ENCODE measurements at regions not wholly inside any gene's neighbourhood (a gene's known extent, or its start where the extent isn't known, plus 50 kb on each side); places are given as distances from the start of the nearest gene placed in this dataset.
"Not testable (repeated sequence)": the region's sequence is repeated elsewhere in the genome, so short reads cannot be mapped to it uniquely, and the experiment has no call there.

DNA sequence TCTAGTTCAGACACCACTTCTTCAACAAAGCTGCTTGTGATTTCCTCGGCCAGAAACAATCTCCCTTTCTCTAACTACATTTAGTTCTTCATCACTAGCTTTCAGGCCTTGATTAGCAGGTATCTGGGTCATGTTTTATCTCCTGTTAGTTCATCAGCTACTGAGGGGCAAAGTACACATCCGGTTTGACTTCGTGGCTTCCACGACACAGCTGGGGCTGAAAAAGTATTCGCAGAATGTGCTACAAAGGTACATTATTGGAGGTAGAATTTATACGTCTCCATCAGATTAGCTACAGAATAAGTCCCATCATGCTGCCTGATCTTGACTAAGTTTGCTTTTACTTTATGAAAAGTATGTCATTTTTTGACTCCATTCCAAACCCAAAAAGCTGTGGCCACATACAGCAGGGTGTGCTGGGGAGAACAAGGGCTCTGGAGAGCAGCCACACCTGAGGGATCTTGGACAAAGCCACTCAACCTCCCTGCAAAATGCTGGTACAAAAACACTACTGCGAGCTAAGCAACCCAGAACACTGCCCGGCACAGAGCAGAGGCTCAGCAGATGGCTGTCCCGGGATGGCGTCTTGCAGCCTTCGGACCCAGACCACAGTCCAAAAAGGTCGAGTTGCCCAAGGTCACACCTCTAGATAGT lies 158.9 kb upstream of the PRKX start:
- DNase-seq (ENCODE audit: low spot score); intact Hi-C loops (cut with DNase I): not testable (repeated sequence)

- DNase-seq (ENCODE audit: low spot score); intact Hi-C loops (cut with DNase I): not testable (repeated sequence)
These were observed 153.8 kb upstream of the PRKX start for GRCh38 chrX:3867067-3867831.

DNA sequence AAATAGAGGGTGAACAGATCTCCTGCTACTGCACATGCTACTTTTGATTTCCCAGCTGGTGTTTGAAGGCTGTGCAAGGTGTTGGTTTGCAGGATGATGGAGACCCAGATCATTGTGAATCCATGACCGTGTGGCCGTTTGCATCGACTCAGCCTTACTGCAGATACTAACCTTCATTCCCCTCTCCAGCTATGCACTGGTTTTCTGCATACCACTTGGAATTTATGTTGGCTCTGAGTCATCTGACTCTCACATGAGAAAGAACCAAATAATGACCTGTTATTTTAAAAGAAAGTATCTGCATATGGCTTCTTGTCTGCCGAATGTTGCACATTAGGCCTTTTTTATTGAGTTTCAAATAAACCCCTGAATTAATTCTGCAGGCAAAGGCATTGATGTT lies 144.9 kb upstream of the PRKX start:
- intact Hi-C loops (cut with DNase I); DNase-seq (ENCODE audit: low spot score): not testable (repeated sequence)

- intact Hi-C loops (cut with DNase I); DNase-seq (ENCODE audit: low spot score): not testable (repeated sequence)
These were observed 130.2 kb upstream of the PRKX start for GRCh38 chrX:3843522-3844145.

DNA sequence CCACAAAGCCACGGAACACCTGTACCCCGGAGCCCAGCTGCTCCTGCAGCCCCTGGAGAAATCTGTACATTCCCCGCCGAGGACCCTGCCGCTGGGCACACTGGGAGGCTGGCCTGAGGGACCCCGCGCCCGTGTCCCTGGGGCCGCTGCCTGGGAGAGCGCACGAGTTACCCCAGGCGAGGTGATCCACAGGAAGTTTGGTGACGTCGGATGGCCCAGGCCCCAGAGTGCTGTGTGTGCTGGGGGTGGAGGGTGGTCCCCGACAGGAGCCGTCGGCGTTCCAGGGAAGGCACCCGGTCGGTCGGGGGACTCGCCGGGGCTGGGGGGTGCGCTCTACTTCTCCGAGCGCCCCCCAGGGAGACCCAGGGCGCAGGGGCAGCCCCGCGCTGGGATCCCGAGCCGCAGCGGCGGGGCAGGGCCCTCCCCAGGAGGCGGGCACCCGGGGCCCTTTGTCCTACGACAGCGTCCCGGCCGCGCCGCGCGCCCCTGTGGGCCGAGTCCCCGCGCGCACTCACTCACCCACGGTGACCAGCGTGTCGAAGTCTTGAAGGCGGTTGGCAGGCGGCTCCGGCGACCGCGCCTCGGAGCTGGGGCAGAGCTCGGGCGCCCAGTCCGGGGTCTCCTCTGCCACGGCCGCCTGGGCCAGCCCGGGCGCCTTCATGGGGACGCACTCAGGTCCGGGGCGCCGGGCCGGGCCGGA lies 129.5 kb upstream of the PRKX start:
- DNase-seq (ENCODE audit: low spot score); intact Hi-C loops (cut with DNase I): not testable (repeated sequence)

DNA sequence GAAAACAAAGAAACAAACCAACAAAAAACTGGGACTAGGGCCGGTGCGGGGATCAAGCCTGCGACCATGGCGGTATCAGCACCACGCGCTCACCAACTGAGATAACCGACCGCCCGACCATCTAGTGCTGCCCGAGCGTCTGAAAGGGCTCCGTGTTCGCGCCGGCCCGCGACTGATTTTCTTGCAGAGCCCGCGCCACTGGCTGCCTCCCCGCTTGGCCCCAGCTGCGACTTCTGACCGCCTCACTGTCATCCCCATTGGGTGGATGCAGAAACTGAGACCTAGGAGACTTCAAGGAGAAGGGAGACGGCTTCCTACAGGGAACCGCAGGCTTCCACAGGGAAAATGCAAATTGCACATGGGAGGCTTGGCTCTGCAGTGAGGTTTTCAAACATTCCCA lies 125.3 kb upstream of the PRKX start:
- intact Hi-C loops (cut with DNase I); DNase-seq (ENCODE audit: low spot score): not testable (repeated sequence)

GRCh38 chrX:3837958-3838643 lies 124.7 kb upstream of the PRKX start:
- intact Hi-C loops (cut with DNase I) = not testable (repeated sequence)

GRCh38 chrX:3837211-3837610 lies 123.8 kb upstream of the PRKX start:
- DNase-seq (ENCODE audit: low spot score); intact Hi-C loops (cut with DNase I): not testable (repeated sequence)

More at GRCh38 chrX:3837958-3838643, 124.7 kb upstream of the PRKX start:
- not testable (repeated sequence) for DNase-seq (ENCODE audit: low spot score)

DNA sequence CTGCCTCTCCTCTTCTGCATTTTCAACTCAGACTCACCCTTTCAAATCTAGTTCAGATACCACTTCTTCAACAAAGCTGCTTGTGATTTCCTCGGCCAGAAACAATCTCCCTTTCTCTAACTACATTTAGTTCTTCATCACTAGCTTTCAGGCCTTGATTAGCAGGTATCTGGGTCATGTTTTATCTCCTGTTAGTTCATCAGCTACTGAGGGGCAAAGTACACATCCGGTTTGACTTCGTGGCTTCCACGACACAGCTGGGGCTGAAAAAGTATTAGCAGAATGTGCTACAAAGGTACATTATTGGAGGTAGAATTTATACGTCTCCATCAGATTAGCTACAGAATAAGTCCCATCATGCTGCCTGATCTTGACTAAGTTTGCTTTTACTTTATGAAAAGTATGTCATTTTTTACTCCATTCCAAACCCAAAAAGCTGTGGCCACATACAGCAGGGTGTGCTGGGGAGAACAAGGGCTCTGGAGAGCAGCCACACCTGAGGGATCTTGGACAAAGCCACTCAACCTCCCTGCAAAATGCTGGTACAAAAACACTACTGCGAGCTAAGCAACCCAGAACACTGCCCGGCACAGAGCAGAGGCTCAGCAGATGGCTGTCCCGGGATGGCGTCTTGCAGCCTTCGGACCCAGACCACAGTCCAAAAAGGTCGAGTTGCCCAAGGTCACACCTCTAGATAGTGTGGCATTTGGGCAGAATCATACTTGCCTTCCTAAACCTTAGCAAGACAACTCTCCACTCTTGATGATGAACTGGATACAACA lies 120.5 kb upstream of the PRKX start:
- intact Hi-C loops (cut with DNase I); DNase-seq (ENCODE audit: low spot score): not testable (repeated sequence)

- DNase-seq (ENCODE audit: low spot score); intact Hi-C loops (cut with DNase I): not testable (repeated sequence)
These were observed 116.6 kb upstream of the PRKX start for GRCh38 chrX:3830020-3830419.

GRCh38 chrX:3829041-3829531 lies 115.6 kb upstream of the PRKX start:
- DNase-seq (ENCODE audit: low spot score); intact Hi-C loops (cut with DNase I): not testable (repeated sequence)

- DNase-seq (ENCODE audit: low spot score); intact Hi-C loops (cut with DNase I): not testable (repeated sequence)
These were observed 115.1 kb upstream of the PRKX start for GRCh38 chrX:3828378-3829040.

GRCh38 chrX:3824008-3824407 lies 110.6 kb upstream of the PRKX start:
- DNase-seq (ENCODE audit: low spot score); intact Hi-C loops (cut with DNase I): not testable (repeated sequence)

GRCh38 chrX:3820167-3820566 lies 106.7 kb upstream of the PRKX start:
- peak; percentile 16 for DNase-seq (ENCODE audit: low spot score)
- intact Hi-C loops (cut with DNase I) = no loop called here

GRCh38 chrX:3817480-3817879 lies 104.0 kb upstream of the PRKX start:
- DNase-seq (ENCODE audit: low spot score); intact Hi-C loops (cut with DNase I): not testable (repeated sequence)

- intact Hi-C loops (cut with DNase I) = no loop called here
- DNase-seq (ENCODE audit: low spot score) = peak; percentile 84
These were observed 102.6 kb upstream of the PRKX start for GRCh38 chrX:3815896-3816664.
